ENCODE measurements at regions not wholly inside any gene's neighbourhood (a gene's known extent, or its start where the extent isn't known, plus 50 kb on each side); places are given as distances from the start of the nearest gene placed in this dataset.

DNA sequence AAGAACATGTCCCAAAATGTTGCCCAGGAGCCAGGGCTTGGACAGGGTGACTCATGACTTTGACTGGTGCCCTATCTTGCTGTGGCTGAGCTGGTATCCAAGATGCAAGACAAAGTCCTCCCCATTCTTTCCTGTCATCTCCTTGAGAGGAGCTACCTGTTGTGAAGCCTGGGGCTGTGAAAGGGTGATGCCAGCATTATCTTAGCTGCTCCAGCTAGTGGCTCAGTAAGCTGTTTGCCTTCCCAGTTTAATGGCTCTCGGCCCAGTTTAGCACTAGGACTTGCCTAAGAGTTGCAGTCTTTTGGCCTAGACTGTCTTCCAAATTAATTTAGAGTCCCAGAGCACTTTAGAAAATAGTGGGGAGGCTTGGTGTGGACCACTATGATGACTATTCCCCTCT, 424.3 kb upstream of the NRG3 start:
- intact Hi-C loops (cut with micrococcal nuclease): no loop called here
- no peaks in the 10 kb centered on the region for H3K4me1 Mint-ChIP-seq

DNA sequence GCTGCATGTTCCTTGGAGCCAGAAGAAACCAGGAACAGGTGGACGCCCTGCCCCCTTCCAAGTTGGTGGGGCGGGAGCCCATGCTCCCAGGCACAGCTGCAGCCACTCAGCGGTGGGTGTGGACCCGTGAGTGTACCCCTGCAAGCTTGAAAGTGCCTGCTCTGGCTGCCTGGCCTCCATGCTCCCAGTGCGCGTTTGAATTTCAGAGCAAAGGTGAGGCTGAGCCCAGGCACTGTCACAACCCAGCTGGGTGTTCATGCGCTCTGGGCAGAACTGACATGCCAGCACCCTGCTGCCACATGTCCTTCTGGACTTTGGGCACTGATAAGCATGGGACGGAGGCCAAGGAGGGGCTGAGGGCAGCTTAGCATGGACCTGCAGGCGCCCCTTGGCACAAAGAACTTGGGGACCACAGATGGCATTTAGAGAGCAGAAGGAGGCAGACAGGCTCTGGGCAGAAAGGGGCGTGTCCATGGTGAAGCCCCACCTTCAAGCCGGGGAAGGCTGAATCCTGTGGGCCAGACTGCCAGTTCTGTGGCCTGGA, 402.0 kb upstream of the NRG3 start:
- TF ChIP-seq, protein P1, sequence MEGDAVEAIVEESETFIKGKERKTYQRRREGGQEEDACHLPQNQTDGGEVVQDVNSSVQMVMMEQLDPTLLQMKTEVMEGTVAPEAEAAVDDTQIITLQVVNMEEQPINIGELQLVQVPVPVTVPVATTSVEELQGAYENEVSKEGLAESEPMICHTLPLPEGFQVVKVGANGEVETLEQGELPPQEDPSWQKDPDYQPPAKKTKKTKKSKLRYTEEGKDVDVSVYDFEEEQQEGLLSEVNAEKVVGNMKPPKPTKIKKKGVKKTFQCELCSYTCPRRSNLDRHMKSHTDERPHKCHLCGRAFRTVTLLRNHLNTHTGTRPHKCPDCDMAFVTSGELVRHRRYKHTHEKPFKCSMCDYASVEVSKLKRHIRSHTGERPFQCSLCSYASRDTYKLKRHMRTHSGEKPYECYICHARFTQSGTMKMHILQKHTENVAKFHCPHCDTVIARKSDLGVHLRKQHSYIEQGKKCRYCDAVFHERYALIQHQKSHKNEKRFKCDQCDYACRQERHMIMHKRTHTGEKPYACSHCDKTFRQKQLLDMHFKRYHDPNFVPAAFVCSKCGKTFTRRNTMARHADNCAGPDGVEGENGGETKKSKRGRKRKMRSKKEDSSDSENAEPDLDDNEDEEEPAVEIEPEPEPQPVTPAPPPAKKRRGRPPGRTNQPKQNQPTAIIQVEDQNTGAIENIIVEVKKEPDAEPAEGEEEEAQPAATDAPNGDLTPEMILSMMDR (IDR thresholded peaks at IDR 0.05): no peak
- Mint-ChIP-seq H3K9me3 (peaks cover 8% of the 10 kb centered on the region), H3K27ac (no peak overlapping the region), H3K4me1 (no peaks in the 10 kb centered on the region), H3K4me3 (no peak overlapping the region), H3K27me3 (no peaks in the 10 kb centered on the region), H3K36me3 (ENCODE audit: low read depth) (no peaks in the 10 kb centered on the region)
- intact Hi-C loops (cut with micrococcal nuclease): no loop called here
- ATAC-seq (ENCODE audit: low read depth): no peak
- ChIA-PET CTCF (no interaction called here), POLR2A (no interaction called here)
- no peak for DNase-seq

More for the DNA sequence above, 424.3 kb upstream of the NRG3 start:
- ChIA-PET POLR2A (no interaction called here), CTCF (no interaction called here)
- Mint-ChIP-seq H3K36me3 (ENCODE audit: low read depth) (no peaks in the 10 kb centered on the region), H3K4me3 (no peak overlapping the region), H3K27me3 (no peaks in the 10 kb centered on the region), H3K9me3 (no peaks in the 10 kb centered on the region), H3K27ac (no peak overlapping the region)
- no peak for ATAC-seq (ENCODE audit: low read depth)
- no peak for DNase-seq
- TF ChIP-seq, protein P1 (IDR thresholded peaks at IDR 0.05): no peak

DNA sequence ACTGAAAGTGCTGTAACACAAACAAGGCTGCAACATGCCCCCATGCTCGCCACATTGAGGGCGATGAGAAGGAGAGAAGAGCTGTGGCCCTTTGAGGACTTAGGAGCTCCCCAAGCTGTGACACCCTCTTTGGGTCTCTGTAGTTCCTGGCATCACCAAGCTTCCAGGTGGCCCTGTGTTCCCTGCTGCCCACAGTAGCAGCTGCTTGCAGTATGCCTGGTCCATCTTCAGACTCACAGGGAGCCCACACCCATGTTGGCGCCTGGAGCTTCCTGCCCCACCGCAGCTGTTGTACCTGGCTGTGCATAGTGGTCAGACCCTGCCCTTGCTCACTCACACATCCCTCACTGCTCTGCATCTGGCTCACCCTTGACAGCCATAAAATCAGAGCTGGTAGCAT, 401.2 kb upstream of the NRG3 start:
- DNase-seq (no peak), ATAC-seq (ENCODE audit: low read depth) (no peak)
- no peak overlapping the region for H3K4me3 Mint-ChIP-seq
- H3K9me3 Mint-ChIP-seq: peaks cover 8% of the 10 kb centered on the region
- no peak overlapping the region for H3K27ac Mint-ChIP-seq
- intact Hi-C loops (cut with micrococcal nuclease): no loop called here
- no peaks in the 10 kb centered on the region for H3K27me3 Mint-ChIP-seq
- no peaks in the 10 kb centered on the region for H3K4me1 Mint-ChIP-seq
- H3K36me3 Mint-ChIP-seq (ENCODE audit: low read depth): no peaks in the 10 kb centered on the region
- CTCF ChIA-PET: no interaction called here
- TF ChIP-seq, protein P1 (IDR thresholded peaks at IDR 0.05): no peak
- POLR2A ChIA-PET: no interaction called here

DNA sequence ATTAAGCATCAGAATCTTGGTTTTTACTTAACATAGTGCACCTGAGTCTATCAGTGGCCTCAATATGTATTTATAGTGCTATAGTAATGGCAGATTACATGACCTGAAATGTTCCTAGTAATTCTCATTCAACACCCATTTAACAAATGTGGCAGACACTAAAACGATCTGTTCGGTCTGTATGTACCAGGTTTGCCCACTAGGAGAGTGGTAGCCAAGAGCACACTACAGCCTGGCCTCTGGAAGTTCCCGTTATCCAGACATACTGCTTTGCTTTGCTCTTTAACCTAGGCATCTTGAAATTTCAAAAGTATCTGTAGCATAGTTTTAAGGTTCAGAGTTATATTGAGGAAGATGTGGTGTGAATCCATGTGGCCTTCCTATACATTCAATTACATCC, 395.7 kb upstream of the NRG3 start:
- POLR2A ChIA-PET: no interaction called here
- DNase-seq (no peak), ATAC-seq (ENCODE audit: low read depth) (no peak)
- H3K4me1 Mint-ChIP-seq: no peaks in the 10 kb centered on the region
- CTCF ChIA-PET: no interaction called here
- H3K27ac Mint-ChIP-seq: no peak overlapping the region
- intact Hi-C loops (cut with micrococcal nuclease): no loop called here
- no peaks in the 10 kb centered on the region for H3K36me3 Mint-ChIP-seq (ENCODE audit: low read depth)
- no peaks in the 10 kb centered on the region for H3K27me3 Mint-ChIP-seq
- no peak overlapping the region for H3K4me3 Mint-ChIP-seq
- H3K9me3 Mint-ChIP-seq: peaks cover 2% of the 10 kb centered on the region
- TF ChIP-seq, protein P1 (IDR thresholded peaks at IDR 0.05): no peak

DNA sequence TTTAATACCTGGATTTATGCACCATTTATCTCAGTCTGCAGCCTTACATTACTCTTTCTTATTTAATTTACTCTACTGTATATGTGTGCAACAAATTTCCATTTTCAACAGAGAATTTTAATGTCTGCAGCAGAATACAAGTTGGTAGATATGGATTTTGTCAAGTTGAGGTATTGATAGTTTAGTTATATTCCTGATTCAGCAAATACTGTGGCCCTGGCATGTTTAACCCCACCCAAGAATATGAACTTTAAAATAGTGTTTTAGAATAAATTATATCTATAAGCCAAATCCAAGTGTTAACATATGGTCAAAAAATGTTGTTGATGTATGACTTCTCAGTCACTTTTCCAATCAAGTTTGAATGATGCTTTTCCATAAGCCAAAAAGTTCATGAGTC, 378.4 kb upstream of the NRG3 start:
- TF ChIP-seq, protein P1 (IDR thresholded peaks at IDR 0.05): no peak
- H3K27me3 Mint-ChIP-seq: no peaks in the 10 kb centered on the region

More for the DNA sequence above, 378.4 kb upstream of the NRG3 start:
- no peaks in the 10 kb centered on the region for H3K36me3 Mint-ChIP-seq (ENCODE audit: low read depth)
- no peak for ATAC-seq (ENCODE audit: low read depth)
- no peak for DNase-seq
- peaks cover 6% of the 10 kb centered on the region for H3K9me3 Mint-ChIP-seq
- ChIA-PET POLR2A (no interaction called here), CTCF (no interaction called here)
- H3K4me1 Mint-ChIP-seq: no peaks in the 10 kb centered on the region
- no peak overlapping the region for H3K27ac Mint-ChIP-seq
- intact Hi-C loops (cut with micrococcal nuclease): no loop called here
- no peak overlapping the region for H3K4me3 Mint-ChIP-seq

All from activated B cell treated with CpG ODN at 0.5 μM for 24 hours (primary cell).